CD4-positive, alpha-beta T cell treated with Interleukin-15 for 1 hour (primary cell): ENCODE measurements at regions not wholly inside any gene's neighbourhood (a gene's known extent, or its start where the extent isn't known, plus 50 kb on each side); places are given as distances from the start of the nearest gene placed in this dataset.

ENCODE experiments used
- DNase-seq: peaks from one replicate; pipeline ENCODE4 v3.0.0-alpha.2; 2020

- no peak for DNase-seq
These were observed 63.9 kb upstream of the GALNT9 start for GRCh38 chr12:132393245-132393795.

- no peak for DNase-seq
These were observed 63.2 kb upstream of the GALNT9 start for GRCh38 chr12:132392389-132393244.

GRCh38 chr12:132391326-132392041 lies 62.1 kb upstream of the GALNT9 start:
- no peak for DNase-seq

- DNase-seq = no peak
These were observed 61.1 kb upstream of the GALNT9 start for GRCh38 chr12:132390287-132391076.

- no peak for DNase-seq
These were observed 60.3 kb upstream of the GALNT9 start for GRCh38 chr12:132389526-132390286.

GRCh38 chr12:132389026-132389425 lies 59.6 kb upstream of the GALNT9 start:
- no peak for DNase-seq

- DNase-seq = no peak
These were observed 59.1 kb upstream of the GALNT9 start for GRCh38 chr12:132388379-132389015.

- DNase-seq = no peak
These were observed 57.6 kb upstream of the GALNT9 start for GRCh38 chr12:132386926-132387497.

- DNase-seq = no peak
These were observed 56.7 kb upstream of the GALNT9 start for GRCh38 chr12:132385923-132386751.

GRCh38 chr12:132384916-132385774 lies 55.8 kb upstream of the GALNT9 start:
- DNase-seq = no peak

- no peak for DNase-seq
These were observed 51.3 kb upstream of the GALNT9 start for GRCh38 chr12:132380641-132381040.

GRCh38 chr12:132379996-132380395 lies 50.6 kb upstream of the GALNT9 start:
- no peak for DNase-seq

GRCh38 chr12:132379576-132379975 lies 50.2 kb upstream of the GALNT9 start:
- no peak for DNase-seq
